ENCODE measurements at regions not wholly inside any gene's neighbourhood (a gene's known extent, or its start where the extent isn't known, plus 50 kb on each side); places are given as distances from the start of the nearest gene placed in this dataset.

- 15 to 100% (median 53%) methylated on average over 1 to 2 of the region's 2 CpGs; no CpG with 5 or more reads in 2 of the 10 experiments for WGBS, 10 experiments
- in situ Hi-C loops (cut with MboI; ENCODE audit: low pct_unique_long_range_greater_than_20kb in 2 of 9, low sequenced_read_pairs in 9 of 9, unreplicated experiment in 9 of 9), result no loop called here
- no peak for ATAC-seq (replicated peaks in 6 of 8)
- Histone ChIP-seq H3K4me3 (no peak overlapping the region), H3K27ac (no peak overlapping the region), H3K4me1 (replicated peaks in 1 of 2) (peaks cover 0 to 12% of the 10 kb centered on the region in 2 donors)
These were observed 140.0 kb downstream of the RAB38 start for GRCh38 chr11:88035271-88035670.

- Histone ChIP-seq H3K4me3 (no peak overlapping the region), H3K4me1 (replicated peaks in 1 of 2) (peaks cover 0 to 10% of the 10 kb centered on the region in 2 donors), H3K27ac (no peak overlapping the region)
- ATAC-seq (replicated peaks in 6 of 8), result no peak
- 55 to 100% (median 71%) methylated on average over 2 to 4 of the region's 4 CpGs; no CpG with 5 or more reads in 3 of the 10 experiments for WGBS, 10 experiments
- in situ Hi-C loops (cut with MboI; ENCODE audit: low pct_unique_long_range_greater_than_20kb in 2 of 9, low sequenced_read_pairs in 9 of 9, unreplicated experiment in 9 of 9), result loop anchor here in 6 of 9 experiments (25.0 kb wide), 3 partner anchors 270 to 520 kb away; no protein-coding TSS in a partner anchor
These were observed 157.6 kb downstream of the RAB38 start for GRCh38 chr11:88017666-88018065.

- H3K4me1 ChIP-seq (replicated peaks in 1 of 2), result peaks cover 0 to 12% of the 10 kb centered on the region in 2 donors
- no peak overlapping the region for H3K27ac ChIP-seq
- 0 to 100% (median 41%) methylated on average over 1 to 3 of the region's 3 CpGs; no CpG with 5 or more reads in 1 of the 10 experiments for WGBS, 10 experiments
- ATAC-seq (replicated peaks in 6 of 8), result peak in 7 of 8 experiments; percentile 50 to 94 (median 75)
- H3K4me3 ChIP-seq, result no peak overlapping the region
- in situ Hi-C loops (cut with MboI; ENCODE audit: low pct_unique_long_range_greater_than_20kb in 2 of 9, low sequenced_read_pairs in 9 of 9, unreplicated experiment in 9 of 9), result loop anchor here in 6 of 9 experiments (25.0 kb wide), 3 partner anchors 271 to 521 kb away; no protein-coding TSS in a partner anchor
These were observed 158.7 kb downstream of the RAB38 start for GRCh38 chr11:88016392-88017170.

- no peak for ATAC-seq (replicated peaks in 6 of 8)
- no peak overlapping the region for H3K4me3 ChIP-seq
- in situ Hi-C loops (cut with MboI; ENCODE audit: low pct_unique_long_range_greater_than_20kb in 2 of 9, low sequenced_read_pairs in 9 of 9, unreplicated experiment in 9 of 9), result loop anchor here in 6 of 9 experiments (25.0 kb wide), 3 partner anchors 272 to 522 kb away; no protein-coding TSS in a partner anchor
- H3K27ac ChIP-seq, result no peak overlapping the region
- 35 to 89% (median 75%) methylated on average over 1 to 2 of the region's 2 CpGs; no CpG with 5 or more reads in 2 of the 10 experiments for WGBS, 10 experiments
- H3K4me1 ChIP-seq (replicated peaks in 1 of 2), result peaks cover 0 to 12% of the 10 kb centered on the region in 2 donors
These were observed 160.1 kb downstream of the RAB38 start for GRCh38 chr11:88015170-88015569.

- Histone ChIP-seq H3K4me3 (no peak overlapping the region), H3K4me1 (replicated peaks in 1 of 2) (peaks cover 0 to 12% of the 10 kb centered on the region in 2 donors), H3K27ac (no peak overlapping the region)
- WGBS, 10 experiments, result 24 to 100% (median 45%) methylated on average over 1 to 3 of the region's 3 CpGs; no CpG with 5 or more reads in 2 of the 10 experiments
- in situ Hi-C loops (cut with MboI; ENCODE audit: low pct_unique_long_range_greater_than_20kb in 2 of 9, low sequenced_read_pairs in 9 of 9, unreplicated experiment in 9 of 9), result loop anchor here in 6 of 9 experiments (25.0 kb wide), 3 partner anchors 274 to 524 kb away; no protein-coding TSS in a partner anchor
- peak in 5 of 8 experiments; percentile 83 to 94 (median 89) for ATAC-seq (replicated peaks in 6 of 8)
These were observed 161.7 kb downstream of the RAB38 start for GRCh38 chr11:88013508-88014065.

GRCh38 chr11:88012456-88012855, 162.8 kb downstream of the RAB38 start:
- ATAC-seq (replicated peaks in 6 of 8), result no peak
- Histone ChIP-seq H3K4me3 (no peak overlapping the region), H3K27ac (no peak overlapping the region), H3K4me1 (replicated peaks in 1 of 2) (peaks cover 0 to 12% of the 10 kb centered on the region in 2 donors)
- in situ Hi-C loops (cut with MboI; ENCODE audit: low pct_unique_long_range_greater_than_20kb in 2 of 9, low sequenced_read_pairs in 9 of 9, unreplicated experiment in 9 of 9), result loop anchor here in 6 of 9 experiments (25.0 kb wide), 3 partner anchors 275 to 525 kb away; no protein-coding TSS in a partner anchor
- 67 to 100% (median 89%) methylated on average over 1 of the region's 1 CpG; no CpG with 5 or more reads in 5 of the 10 experiments for WGBS, 10 experiments

GRCh38 chr11:87976009-87976408, 199.2 kb downstream of the RAB38 start:
- in situ Hi-C loops (cut with MboI; ENCODE audit: low pct_unique_long_range_greater_than_20kb in 2 of 9, low sequenced_read_pairs in 9 of 9, unreplicated experiment in 9 of 9), result no loop called here
- Histone ChIP-seq H3K4me3 (no peak overlapping the region), H3K4me1 (replicated peaks in 1 of 2) (no peaks in the 10 kb centered on the region), H3K27ac (no peak overlapping the region)
- 75 to 100% (median 92%) methylated on average over 1 to 2 of the region's 2 CpGs for WGBS, 10 experiments
- ATAC-seq (replicated peaks in 6 of 8), result no peak

- WGBS, 10 experiments, result 23 to 93% (median 54%) methylated on average over 1 to 3 of the region's 3 CpGs; no CpG with 5 or more reads in 1 of the 10 experiments
- ATAC-seq (replicated peaks in 6 of 8), result no peak
- Histone ChIP-seq H3K4me1 (replicated peaks in 1 of 2) (no peaks in the 10 kb centered on the region), H3K4me3 (no peak overlapping the region), H3K27ac (no peak overlapping the region)
- in situ Hi-C loops (cut with MboI; ENCODE audit: low pct_unique_long_range_greater_than_20kb in 2 of 9, low sequenced_read_pairs in 9 of 9, unreplicated experiment in 9 of 9), result no loop called here
These were observed 200.4 kb downstream of the RAB38 start for GRCh38 chr11:87974797-87975196.

GRCh38 chr11:87972133-87972532, 203.1 kb downstream of the RAB38 start:
- no peak for ATAC-seq (replicated peaks in 6 of 8)
- in situ Hi-C loops (cut with MboI; ENCODE audit: low pct_unique_long_range_greater_than_20kb in 2 of 9, low sequenced_read_pairs in 9 of 9, unreplicated experiment in 9 of 9), result no loop called here
- H3K27ac ChIP-seq, result no peak overlapping the region
- no peaks in the 10 kb centered on the region for H3K4me1 ChIP-seq (replicated peaks in 1 of 2)
- no peak overlapping the region for H3K4me3 ChIP-seq
- WGBS, 10 experiments, result 14 to 100% (median 83%) methylated on average over 2 to 4 of the region's 4 CpGs; no CpG with 5 or more reads in 1 of the 10 experiments

- no peak overlapping the region for H3K4me3 ChIP-seq
- H3K27ac ChIP-seq, result no peak overlapping the region
- 11 to 100% (median 80%) methylated on average over 1 to 2 of the region's 2 CpGs; no CpG with 5 or more reads in 2 of the 10 experiments for WGBS, 10 experiments
- H3K4me1 ChIP-seq (replicated peaks in 1 of 2), result peaks cover 0 to 3% of the 10 kb centered on the region in 2 donors
- in situ Hi-C loops (cut with MboI; ENCODE audit: low pct_unique_long_range_greater_than_20kb in 2 of 9, low sequenced_read_pairs in 9 of 9, unreplicated experiment in 9 of 9), result no loop called here
- no peak for ATAC-seq (replicated peaks in 6 of 8)
These were observed 203.9 kb downstream of the RAB38 start for GRCh38 chr11:87971354-87971753.

GRCh38 chr11:87970762-87971161, 204.5 kb downstream of the RAB38 start:
- in situ Hi-C loops (cut with MboI; ENCODE audit: low pct_unique_long_range_greater_than_20kb in 2 of 9, low sequenced_read_pairs in 9 of 9, unreplicated experiment in 9 of 9), result no loop called here

GRCh38 chr11:87967459-87967858, 207.8 kb downstream of the RAB38 start:
- peaks cover 0 to 5% of the 10 kb centered on the region in 2 donors for H3K4me1 ChIP-seq (replicated peaks in 1 of 2)
- ATAC-seq (replicated peaks in 6 of 8), result no peak
- WGBS, 10 experiments, result 0 to 100% (median 50%) methylated on average over 1 of the region's 1 CpG; no CpG with 5 or more reads in 5 of the 10 experiments
- in situ Hi-C loops (cut with MboI; ENCODE audit: low pct_unique_long_range_greater_than_20kb in 2 of 9, low sequenced_read_pairs in 9 of 9, unreplicated experiment in 9 of 9), result no loop called here
- no peak overlapping the region for H3K4me3 ChIP-seq
- H3K27ac ChIP-seq, result no peak overlapping the region

More at GRCh38 chr11:87970762-87971161, 204.5 kb downstream of the RAB38 start:
- H3K4me3 ChIP-seq, result no peak overlapping the region
- WGBS, 10 experiments, result 20 to 90% (median 60%) methylated on average over 1 to 4 of the region's 4 CpGs; no CpG with 5 or more reads in 3 of the 10 experiments
- H3K27ac ChIP-seq, result no peak overlapping the region
- peaks cover 0 to 5% of the 10 kb centered on the region in 2 donors for H3K4me1 ChIP-seq (replicated peaks in 1 of 2)
- no peak for ATAC-seq (replicated peaks in 6 of 8)

GRCh38 chr11:87966694-87967093, 208.5 kb downstream of the RAB38 start:
- no peak for ATAC-seq (replicated peaks in 6 of 8)
- Histone ChIP-seq H3K27ac (no peak overlapping the region), H3K4me1 (replicated peaks in 1 of 2) (peaks cover 0 to 5% of the 10 kb centered on the region in 2 donors), H3K4me3 (no peak overlapping the region)
- in situ Hi-C loops (cut with MboI; ENCODE audit: low pct_unique_long_range_greater_than_20kb in 2 of 9, low sequenced_read_pairs in 9 of 9, unreplicated experiment in 9 of 9), result no loop called here
- 0 to 100% (median 64%) methylated on average over 1 of the region's 1 CpG; no CpG with 5 or more reads in 4 of the 10 experiments for WGBS, 10 experiments

Data from motor neuron (in vitro differentiated cells).